ENCODE measurements at regions not wholly inside any gene's neighbourhood (a gene's known extent, or its start where the extent isn't known, plus 50 kb on each side); places are given as distances from the start of the nearest gene placed in this dataset.

DNA sequence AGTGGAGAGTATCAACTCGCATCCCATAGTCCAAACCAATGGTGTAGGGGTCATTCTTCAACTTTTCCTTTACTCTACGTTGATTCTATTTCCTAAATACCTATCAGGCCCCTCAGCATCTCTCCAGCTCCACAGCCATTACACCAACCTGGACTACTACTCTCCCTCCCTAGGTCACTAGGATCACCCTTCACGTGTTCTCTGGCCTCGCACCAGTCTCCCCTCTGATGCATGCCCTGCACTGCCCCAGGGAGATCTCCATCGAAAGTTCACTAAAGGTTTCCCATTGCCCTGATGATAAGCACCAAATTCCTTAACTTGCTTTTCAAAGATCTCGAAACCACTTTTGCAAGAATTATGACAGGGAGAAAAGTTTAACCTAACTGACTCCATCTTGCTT, 421.5 kb downstream of the TSHZ3 start:
- H4K20me1 ChIP-seq (ENCODE audit: insufficient read depth, low read depth, low read length): no peaks in the 10 kb centered on the region
- H3K9me2 ChIP-seq (replicated peaks; ENCODE audit: insufficient read depth, low read length): no peaks in the 10 kb centered on the region
- peaks cover 6% of the 10 kb centered on the region; the same call in 1 of the 2 replicates for H3K9me3 ChIP-seq (ENCODE audit: low read length)
- DNase-seq: no peak
- no peak overlapping the region for H3K4me3 ChIP-seq (ENCODE audit: low read length)
- no peaks in the 10 kb centered on the region for H3K79me2 ChIP-seq (ENCODE audit: low read length)
- H3K4me2 ChIP-seq (ENCODE audit: low read depth, low read length, poor library complexity, severe bottlenecking): no peak overlapping the region
- H3K9ac ChIP-seq (ENCODE audit: low read length): no peak overlapping the region
- no peaks in the 10 kb centered on the region for H3K36me3 ChIP-seq (ENCODE audit: insufficient read depth, low read length)
- no peak overlapping the region for H2AFZ ChIP-seq (ENCODE audit: low read length)
- H3K27ac ChIP-seq (ENCODE audit: low read length): no peak overlapping the region
- no peaks in the 10 kb centered on the region for H3K4me1 ChIP-seq (ENCODE audit: low read length)
- peaks cover 3% of the 10 kb centered on the region; the same call in 1 of the 2 replicates for H3K27me3 ChIP-seq (ENCODE audit: low read length)

- Histone ChIP-seq H4K20me1 (ENCODE audit: insufficient read depth, low read depth, low read length) (no peaks in the 10 kb centered on the region), H3K4me2 (ENCODE audit: low read depth, low read length, poor library complexity, severe bottlenecking) (no peak overlapping the region), H3K9ac (ENCODE audit: low read length) (no peak overlapping the region), H3K9me2 (replicated peaks; ENCODE audit: insufficient read depth, low read length) (no peaks in the 10 kb centered on the region), H2AFZ (ENCODE audit: low read length) (no peak overlapping the region), H3K27ac (ENCODE audit: low read length) (no peak overlapping the region), H3K27me3 (ENCODE audit: low read length) (peaks cover 3% of the 10 kb centered on the region; the same call in 1 of the 2 replicates), H3K79me2 (ENCODE audit: low read length) (no peaks in the 10 kb centered on the region), H3K4me3 (ENCODE audit: low read length) (no peak overlapping the region), H3K36me3 (ENCODE audit: insufficient read depth, low read length) (no peaks in the 10 kb centered on the region), H3K4me1 (ENCODE audit: low read length) (no peaks in the 10 kb centered on the region), H3K9me3 (ENCODE audit: low read length) (peaks cover 6% of the 10 kb centered on the region; the same call in 1 of the 2 replicates)
- DNase-seq: no peak
Observed at GRCh38 chr19:30924670-30925069, 424.6 kb downstream of the TSHZ3 start.

GRCh38 chr19:30924069-30924636, 425.1 kb downstream of the TSHZ3 start:
- Histone ChIP-seq H3K9me2 (replicated peaks; ENCODE audit: insufficient read depth, low read length) (no peaks in the 10 kb centered on the region), H3K27ac (ENCODE audit: low read length) (no peak overlapping the region), H2AFZ (ENCODE audit: low read length) (no peak overlapping the region), H3K4me1 (ENCODE audit: low read length) (no peaks in the 10 kb centered on the region), H3K4me3 (ENCODE audit: low read length) (no peak overlapping the region), H4K20me1 (ENCODE audit: insufficient read depth, low read depth, low read length) (no peaks in the 10 kb centered on the region), H3K4me2 (ENCODE audit: low read depth, low read length, poor library complexity, severe bottlenecking) (no peak overlapping the region), H3K36me3 (ENCODE audit: insufficient read depth, low read length) (no peaks in the 10 kb centered on the region), H3K79me2 (ENCODE audit: low read length) (no peaks in the 10 kb centered on the region), H3K9me3 (ENCODE audit: low read length) (peaks cover 6% of the 10 kb centered on the region; the same call in 1 of the 2 replicates), H3K27me3 (ENCODE audit: low read length) (peaks cover 3% of the 10 kb centered on the region; the same call in 1 of the 2 replicates), H3K9ac (ENCODE audit: low read length) (no peak overlapping the region)
- no peak for DNase-seq

GRCh38 chr19:30923621-30924020, 425.6 kb downstream of the TSHZ3 start:
- H3K27me3 ChIP-seq (ENCODE audit: low read length): peaks cover 3% of the 10 kb centered on the region; the same call in 1 of the 2 replicates
- no peak overlapping the region for H3K9ac ChIP-seq (ENCODE audit: low read length)
- H3K9me3 ChIP-seq (ENCODE audit: low read length): peaks cover 5% of the 10 kb centered on the region; the same call in 1 of the 2 replicates
- H3K9me2 ChIP-seq (replicated peaks; ENCODE audit: insufficient read depth, low read length): no peaks in the 10 kb centered on the region
- H4K20me1 ChIP-seq (ENCODE audit: insufficient read depth, low read depth, low read length): no peaks in the 10 kb centered on the region
- H3K79me2 ChIP-seq (ENCODE audit: low read length): no peaks in the 10 kb centered on the region
- H2AFZ ChIP-seq (ENCODE audit: low read length): no peak overlapping the region
- no peak overlapping the region for H3K4me3 ChIP-seq (ENCODE audit: low read length)
- no peaks in the 10 kb centered on the region for H3K4me1 ChIP-seq (ENCODE audit: low read length)
- no peak overlapping the region for H3K4me2 ChIP-seq (ENCODE audit: low read depth, low read length, poor library complexity, severe bottlenecking)
- no peaks in the 10 kb centered on the region for H3K36me3 ChIP-seq (ENCODE audit: insufficient read depth, low read length)
- DNase-seq: no peak
- H3K27ac ChIP-seq (ENCODE audit: low read length): no peak overlapping the region

DNA sequence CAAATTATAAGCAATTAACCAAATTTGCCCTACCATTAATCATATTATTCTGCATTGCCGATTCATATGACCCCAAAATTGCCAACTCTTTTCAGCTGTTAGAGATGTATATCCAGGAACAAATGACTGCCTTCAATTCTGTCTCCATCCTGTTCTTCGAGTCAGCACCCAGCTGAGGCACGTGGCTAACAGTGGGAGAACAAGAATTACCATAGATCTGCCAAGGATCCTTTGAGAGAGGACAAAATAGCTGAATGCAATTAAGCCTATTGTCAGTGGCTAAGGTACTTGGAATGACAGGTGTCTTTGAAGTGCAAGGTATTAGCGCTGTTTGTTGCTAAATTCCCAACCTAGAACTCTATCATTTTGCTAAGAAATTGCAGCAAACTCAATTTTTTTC, 426.1 kb downstream of the TSHZ3 start:
- Histone ChIP-seq H3K9ac (ENCODE audit: low read length) (no peak overlapping the region), H3K79me2 (ENCODE audit: low read length) (no peaks in the 10 kb centered on the region), H3K4me3 (ENCODE audit: low read length) (no peak overlapping the region), H3K9me3 (ENCODE audit: low read length) (no peaks in the 10 kb centered on the region; the same call in 1 of the 2 replicates), H4K20me1 (ENCODE audit: insufficient read depth, low read depth, low read length) (no peaks in the 10 kb centered on the region), H2AFZ (ENCODE audit: low read length) (no peak overlapping the region), H3K27me3 (ENCODE audit: low read length) (no peaks in the 10 kb centered on the region; the same call in 1 of the 2 replicates), H3K36me3 (ENCODE audit: insufficient read depth, low read length) (no peaks in the 10 kb centered on the region), H3K27ac (ENCODE audit: low read length) (no peak overlapping the region), H3K4me1 (ENCODE audit: low read length) (no peaks in the 10 kb centered on the region), H3K9me2 (replicated peaks; ENCODE audit: insufficient read depth, low read length) (no peaks in the 10 kb centered on the region), H3K4me2 (ENCODE audit: low read depth, low read length, poor library complexity, severe bottlenecking) (no peak overlapping the region)
- DNase-seq: no peak

DNA sequence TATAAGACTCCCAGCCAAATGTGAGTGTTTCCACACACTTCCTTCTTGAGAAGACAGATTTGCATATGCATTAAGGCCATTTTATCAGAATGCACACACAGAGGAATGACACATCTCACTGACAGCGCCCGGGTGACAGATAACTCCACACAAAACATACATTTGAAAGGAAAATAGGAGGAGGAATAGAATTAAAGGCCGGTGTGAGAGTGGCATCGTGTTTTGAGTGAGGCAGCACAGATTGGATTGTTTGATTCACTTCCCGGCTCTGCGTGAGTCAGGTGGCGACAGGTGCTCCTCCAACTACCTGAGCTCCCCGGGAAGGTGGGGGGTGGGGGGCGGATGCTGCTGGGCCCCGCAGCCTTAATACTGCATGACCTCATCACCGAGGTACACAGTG, 429.0 kb downstream of the TSHZ3 start:
- no peak overlapping the region for H2AFZ ChIP-seq (ENCODE audit: low read length)
- no peaks in the 10 kb centered on the region for H3K9me3 ChIP-seq (ENCODE audit: low read length)

DNA sequence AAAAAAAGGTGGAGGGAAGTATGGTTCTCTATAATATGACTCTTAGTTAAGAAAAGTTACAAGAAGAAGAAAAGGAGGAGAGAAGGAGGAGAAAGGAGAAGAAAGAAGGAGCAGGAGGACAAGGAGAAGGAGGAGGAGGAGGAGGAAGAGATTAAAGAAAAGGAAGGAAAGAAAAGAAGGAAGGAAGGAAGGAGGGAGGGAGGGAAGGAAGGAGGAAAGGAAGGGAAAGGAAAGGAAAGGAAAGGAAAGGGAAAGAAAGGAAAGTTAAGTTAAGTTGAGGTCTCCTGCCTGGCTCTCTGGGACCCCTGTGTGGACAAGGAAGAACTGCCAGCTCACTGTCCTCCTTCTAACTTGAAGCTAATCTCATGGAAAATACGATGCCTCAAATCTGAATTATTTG, 429.5 kb downstream of the TSHZ3 start:
- H3K4me3 ChIP-seq (ENCODE audit: low read length): no peak overlapping the region
- H3K79me2 ChIP-seq (ENCODE audit: low read length): no peaks in the 10 kb centered on the region
- no peak overlapping the region for H3K4me2 ChIP-seq (ENCODE audit: low read depth, low read length, poor library complexity, severe bottlenecking)
- no peak overlapping the region for H3K27ac ChIP-seq (ENCODE audit: low read length)
- no peaks in the 10 kb centered on the region for H3K27me3 ChIP-seq (ENCODE audit: low read length)
- no peaks in the 10 kb centered on the region for H3K4me1 ChIP-seq (ENCODE audit: low read length)
- no peak for DNase-seq
- no peak overlapping the region for H2AFZ ChIP-seq (ENCODE audit: low read length)
- H3K9me3 ChIP-seq (ENCODE audit: low read length): no peaks in the 10 kb centered on the region
- H3K9ac ChIP-seq (ENCODE audit: low read length): no peak overlapping the region
- no peaks in the 10 kb centered on the region for H3K9me2 ChIP-seq (replicated peaks; ENCODE audit: insufficient read depth, low read length)
- H4K20me1 ChIP-seq (ENCODE audit: insufficient read depth, low read depth, low read length): no peaks in the 10 kb centered on the region
- H3K36me3 ChIP-seq (ENCODE audit: insufficient read depth, low read length): no peaks in the 10 kb centered on the region

More for the DNA sequence above, 429.0 kb downstream of the TSHZ3 start:
- DNase-seq: no peak
- H3K27ac ChIP-seq (ENCODE audit: low read length): no peak overlapping the region
- no peaks in the 10 kb centered on the region for H3K27me3 ChIP-seq (ENCODE audit: low read length)
- H3K36me3 ChIP-seq (ENCODE audit: insufficient read depth, low read length): no peaks in the 10 kb centered on the region
- no peaks in the 10 kb centered on the region for H3K79me2 ChIP-seq (ENCODE audit: low read length)
- H3K4me2 ChIP-seq (ENCODE audit: low read depth, low read length, poor library complexity, severe bottlenecking): no peak overlapping the region
- no peaks in the 10 kb centered on the region for H3K9me2 ChIP-seq (replicated peaks; ENCODE audit: insufficient read depth, low read length)
- no peaks in the 10 kb centered on the region for H3K4me1 ChIP-seq (ENCODE audit: low read length)
- no peak overlapping the region for H3K4me3 ChIP-seq (ENCODE audit: low read length)
- no peak overlapping the region for H3K9ac ChIP-seq (ENCODE audit: low read length)
- no peaks in the 10 kb centered on the region for H4K20me1 ChIP-seq (ENCODE audit: insufficient read depth, low read depth, low read length)

DNA sequence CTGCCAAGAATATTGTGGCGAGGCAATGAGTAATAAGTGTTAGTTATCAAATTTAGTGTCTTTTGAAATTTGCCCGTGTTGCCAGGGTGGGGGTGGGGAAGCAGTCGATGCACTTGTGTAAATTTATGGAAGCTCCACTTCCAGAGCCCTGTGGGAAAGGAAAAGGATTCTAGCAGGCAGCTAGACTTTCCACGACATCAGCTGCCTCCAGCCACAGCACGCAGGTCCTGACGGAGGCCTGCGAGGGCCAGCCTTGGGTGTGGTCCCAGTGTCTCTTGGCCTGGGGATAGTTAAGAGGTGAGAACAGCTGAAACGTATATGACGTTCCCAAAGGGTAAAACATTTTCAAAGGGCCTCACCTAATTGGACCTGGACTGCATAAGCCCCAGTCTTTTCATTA, 433.0 kb downstream of the TSHZ3 start:
- Histone ChIP-seq H3K9me2 (replicated peaks; ENCODE audit: insufficient read depth, low read length) (no peaks in the 10 kb centered on the region), H3K9ac (ENCODE audit: low read length) (no peak overlapping the region), H3K36me3 (ENCODE audit: insufficient read depth, low read length) (no peaks in the 10 kb centered on the region), H3K4me1 (ENCODE audit: low read length) (no peaks in the 10 kb centered on the region), H3K27me3 (ENCODE audit: low read length) (no peaks in the 10 kb centered on the region), H3K79me2 (ENCODE audit: low read length) (no peaks in the 10 kb centered on the region), H3K27ac (ENCODE audit: low read length) (no peak overlapping the region), H4K20me1 (ENCODE audit: insufficient read depth, low read depth, low read length) (no peaks in the 10 kb centered on the region), H3K9me3 (ENCODE audit: low read length) (no peaks in the 10 kb centered on the region), H3K4me2 (ENCODE audit: low read depth, low read length, poor library complexity, severe bottlenecking) (no peak overlapping the region), H2AFZ (ENCODE audit: low read length) (no peak overlapping the region), H3K4me3 (ENCODE audit: low read length) (no peak overlapping the region)
- no peak for DNase-seq

Data from Karpas-422 (cell line).